ENCODE measurements at regions not wholly inside any gene's neighbourhood (a gene's known extent, or its start where the extent isn't known, plus 50 kb on each side); places are given as distances from the start of the nearest gene placed in this dataset.
"Not testable (repeated sequence)": the region's sequence is repeated elsewhere in the genome, so short reads cannot be mapped to it uniquely, and the experiment has no call there.

- Histone ChIP-seq H3K36me3 (ENCODE audit: control insufficient read depth in 2 of 2, extremely low read depth in 1 of 2, insufficient read depth in 2 of 2, low read length in 2 of 2) (no peaks in the 10 kb centered on the region), H3K4me3 (ENCODE audit: control insufficient read depth in 2 of 3, extremely low read depth in 1 of 3, insufficient read depth in 2 of 3, low read depth in 1 of 3, low read length in 3 of 3) (no peak overlapping the region), H3K79me2 (ENCODE audit: control insufficient read depth, insufficient read depth, low read length) (no peaks in the 10 kb centered on the region), H3K27me3 (ENCODE audit: control insufficient read depth, extremely low read depth, insufficient read depth, low read length) (no peaks in the 10 kb centered on the region), H4K20me1 (ENCODE audit: control insufficient read depth, extremely low read depth, insufficient read depth, low read length) (no peaks in the 10 kb centered on the region), H3K4me2 (ENCODE audit: control insufficient read depth, extremely low read depth, insufficient read depth, low read depth, low read length) (no peak overlapping the region), H2AFZ (ENCODE audit: control insufficient read depth, low read length) (no peak overlapping the region), H3K9ac (ENCODE audit: control insufficient read depth, extremely low read depth, insufficient read depth, low read length) (no peak overlapping the region), H3K27ac (ENCODE audit: control insufficient read depth, insufficient read depth, low read length) (no peak overlapping the region), H3K9me3 (ENCODE audit: control insufficient read depth, low read depth, low read length) (no peaks in the 10 kb centered on the region), H3K4me1 (ENCODE audit: control insufficient read depth, extremely low read depth, insufficient read depth, low read length) (no peaks in the 10 kb centered on the region), H3K9me1 (ENCODE audit: control insufficient read depth, extremely low read depth, insufficient read depth, low read length) (no peaks in the 10 kb centered on the region)
- FAIRE-seq (no peak), DNase-seq (ENCODE audit: low read depth, low spot score) (no peak)
- TF ChIP-seq EZH2 (IDR thresholded peaks at IDR 0.05; ENCODE audit: low read length) (no peak), CTCF (optimal IDR thresholded peaks at IDR 0.05 in 1 of 3, IDR thresholded peaks at IDR 0.05 in 1 of 3, conservative IDR thresholded peaks at IDR 0.05 in 1 of 3; ENCODE audit: extremely low read depth in 1 of 3, insufficient read depth in 2 of 3, low read length in 3 of 3) (no peak)
- dilution Hi-C loops (cut with MboI; ENCODE audit: extremely low pct_ligation_motif_present, low sequenced_read_pairs), result loop anchor here (10.0 kb wide), 1 partner anchor 47 kb away; no protein-coding TSS in a partner anchor
Observed at GRCh38 chr12:31897781-31898503, 61.3 kb upstream of the RESF1 start.

DNA sequence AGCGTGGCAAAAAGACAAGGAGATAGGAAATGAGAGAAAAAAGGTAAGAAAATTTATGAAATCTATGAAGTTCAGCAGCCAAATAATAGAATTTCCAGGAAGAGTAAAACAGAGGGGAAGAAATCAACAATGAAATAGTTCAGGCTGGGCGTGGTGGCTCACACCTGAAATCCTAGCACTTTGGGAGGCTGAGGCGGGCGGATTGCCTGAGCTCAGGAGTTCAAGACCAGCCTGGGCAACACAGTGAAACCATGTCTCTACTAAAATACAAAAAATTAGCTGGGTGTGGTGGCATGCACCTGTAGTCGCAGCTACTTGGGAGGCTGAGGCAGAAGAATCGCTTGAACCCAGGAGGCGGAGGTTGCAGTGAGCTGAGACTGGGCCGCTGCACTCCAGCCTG, 62.1 kb upstream of the RESF1 start:
- DNase-seq (ENCODE audit: low read depth, low spot score); H3K9ac ChIP-seq (ENCODE audit: control insufficient read depth, extremely low read depth, insufficient read depth, low read length); H3K27me3 ChIP-seq (ENCODE audit: control insufficient read depth, extremely low read depth, insufficient read depth, low read length); H4K20me1 ChIP-seq (ENCODE audit: control insufficient read depth, extremely low read depth, insufficient read depth, low read length); H3K79me2 ChIP-seq (ENCODE audit: control insufficient read depth, insufficient read depth, low read length); H3K27ac ChIP-seq (ENCODE audit: control insufficient read depth, insufficient read depth, low read length); H2AFZ ChIP-seq (ENCODE audit: control insufficient read depth, low read length); H3K4me2 ChIP-seq (ENCODE audit: control insufficient read depth, extremely low read depth, insufficient read depth, low read depth, low read length); H3K4me1 ChIP-seq (ENCODE audit: control insufficient read depth, extremely low read depth, insufficient read depth, low read length); H3K9me1 ChIP-seq (ENCODE audit: control insufficient read depth, extremely low read depth, insufficient read depth, low read length); H3K36me3 ChIP-seq (ENCODE audit: control insufficient read depth in 2 of 2, extremely low read depth in 1 of 2, insufficient read depth in 2 of 2, low read length in 2 of 2); FAIRE-seq; H3K4me3 ChIP-seq (ENCODE audit: control insufficient read depth in 2 of 3, extremely low read depth in 1 of 3, insufficient read depth in 2 of 3, low read depth in 1 of 3, low read length in 3 of 3); H3K9me3 ChIP-seq (ENCODE audit: control insufficient read depth, low read depth, low read length): not testable (repeated sequence)
- dilution Hi-C loops (cut with MboI; ENCODE audit: extremely low pct_ligation_motif_present, low sequenced_read_pairs), result loop anchor here (10.0 kb wide), 1 partner anchor 48 kb away; no protein-coding TSS in a partner anchor

Measured in keratinocyte (primary cell).